ENCODE measurements at regions not wholly inside any gene's neighbourhood (a gene's known extent, or its start where the extent isn't known, plus 50 kb on each side); places are given as distances from the start of the nearest gene placed in this dataset.

- TF ChIP-seq, protein P1, sequence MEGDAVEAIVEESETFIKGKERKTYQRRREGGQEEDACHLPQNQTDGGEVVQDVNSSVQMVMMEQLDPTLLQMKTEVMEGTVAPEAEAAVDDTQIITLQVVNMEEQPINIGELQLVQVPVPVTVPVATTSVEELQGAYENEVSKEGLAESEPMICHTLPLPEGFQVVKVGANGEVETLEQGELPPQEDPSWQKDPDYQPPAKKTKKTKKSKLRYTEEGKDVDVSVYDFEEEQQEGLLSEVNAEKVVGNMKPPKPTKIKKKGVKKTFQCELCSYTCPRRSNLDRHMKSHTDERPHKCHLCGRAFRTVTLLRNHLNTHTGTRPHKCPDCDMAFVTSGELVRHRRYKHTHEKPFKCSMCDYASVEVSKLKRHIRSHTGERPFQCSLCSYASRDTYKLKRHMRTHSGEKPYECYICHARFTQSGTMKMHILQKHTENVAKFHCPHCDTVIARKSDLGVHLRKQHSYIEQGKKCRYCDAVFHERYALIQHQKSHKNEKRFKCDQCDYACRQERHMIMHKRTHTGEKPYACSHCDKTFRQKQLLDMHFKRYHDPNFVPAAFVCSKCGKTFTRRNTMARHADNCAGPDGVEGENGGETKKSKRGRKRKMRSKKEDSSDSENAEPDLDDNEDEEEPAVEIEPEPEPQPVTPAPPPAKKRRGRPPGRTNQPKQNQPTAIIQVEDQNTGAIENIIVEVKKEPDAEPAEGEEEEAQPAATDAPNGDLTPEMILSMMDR (IDR thresholded peaks at IDR 0.05), result no peak
- TF ChIP-seq POLR2A (IDR thresholded peaks at IDR 0.05), result no peak
These were observed 84.2 kb upstream of the SLC22A23 start for GRCh38 chr6:3541006-3541585.
